Dedifferentiated amniotic fluid mesenchymal stem cell (primary cell): ENCODE measurements at regions not wholly inside any gene's neighbourhood (a gene's known extent, or its start where the extent isn't known, plus 50 kb on each side); places are given as distances from the start of the nearest gene placed in this dataset.
"Not testable (repeated sequence)": the region's sequence is repeated elsewhere in the genome, so short reads cannot be mapped to it uniquely, and the experiment has no call there.

Experiments used
- DNase-seq: peaks from one replicate; pipeline ENCODE4 v3.0.0-alpha.2; 2016; ENCODE audit errors: extremely low spot score

DNA sequence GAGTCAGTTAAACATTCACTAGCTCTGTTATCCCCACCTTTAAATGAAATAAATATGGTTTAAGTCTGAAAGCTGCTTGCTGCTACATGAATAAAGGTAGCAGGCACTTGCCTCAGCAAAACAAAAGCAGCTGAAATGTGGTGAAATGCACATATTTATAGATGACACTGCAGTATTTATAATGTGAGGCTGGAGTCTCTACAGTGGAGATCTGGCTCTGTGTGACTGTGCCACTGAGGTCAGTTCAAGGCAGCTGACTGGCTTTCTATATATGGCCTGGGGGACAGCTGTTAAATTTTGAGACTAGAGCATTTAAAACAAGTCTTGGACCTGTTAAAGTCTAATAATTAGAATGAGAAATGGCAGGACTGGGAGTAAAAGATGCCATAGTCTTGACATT, 859.6 kb upstream of the SEMA6A start:
- no peak for DNase-seq

DNA sequence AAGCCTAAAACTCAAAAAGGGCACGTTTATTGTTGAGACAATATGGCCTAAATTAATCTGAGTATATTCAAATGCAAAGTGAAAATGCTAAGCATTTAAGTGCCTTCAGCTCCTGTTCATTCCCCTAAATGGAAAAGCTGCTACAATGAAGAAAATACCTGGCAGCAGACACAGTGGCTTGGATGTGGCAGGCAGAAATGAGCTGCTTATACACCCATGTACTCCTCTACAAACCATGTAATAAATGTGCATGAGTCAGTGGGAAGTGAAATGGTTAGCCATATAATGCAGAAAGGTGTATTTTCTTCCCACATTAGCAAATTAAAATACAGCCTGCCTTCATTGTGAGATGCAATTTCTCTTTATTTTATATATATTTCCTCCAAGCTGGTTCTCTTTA, 859.2 kb upstream of the SEMA6A start:
- no peak for DNase-seq

DNA sequence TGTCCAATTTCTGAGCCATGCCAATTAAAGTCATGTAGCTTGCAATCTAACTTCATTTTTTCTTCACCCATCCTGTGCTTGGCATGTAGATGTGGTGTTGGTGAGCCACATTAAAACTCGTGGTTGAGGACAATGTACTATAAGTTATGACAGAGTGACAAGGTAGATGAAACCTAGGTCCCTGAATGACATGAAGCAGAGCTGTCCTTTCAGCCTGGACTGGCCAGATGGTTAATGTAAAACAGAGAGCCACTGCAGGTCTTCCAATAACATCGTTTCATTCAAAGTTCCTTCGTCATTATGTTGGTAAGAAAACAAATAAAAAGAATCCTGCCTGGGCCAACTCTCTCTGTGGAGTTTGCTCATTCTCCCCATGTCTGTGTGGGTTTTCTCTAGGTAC, 856.5 kb upstream of the SEMA6A start:
- no peak for DNase-seq

GRCh38 chr5:117425163-117425562, 850.5 kb upstream of the SEMA6A start:
- no peak for DNase-seq

DNA sequence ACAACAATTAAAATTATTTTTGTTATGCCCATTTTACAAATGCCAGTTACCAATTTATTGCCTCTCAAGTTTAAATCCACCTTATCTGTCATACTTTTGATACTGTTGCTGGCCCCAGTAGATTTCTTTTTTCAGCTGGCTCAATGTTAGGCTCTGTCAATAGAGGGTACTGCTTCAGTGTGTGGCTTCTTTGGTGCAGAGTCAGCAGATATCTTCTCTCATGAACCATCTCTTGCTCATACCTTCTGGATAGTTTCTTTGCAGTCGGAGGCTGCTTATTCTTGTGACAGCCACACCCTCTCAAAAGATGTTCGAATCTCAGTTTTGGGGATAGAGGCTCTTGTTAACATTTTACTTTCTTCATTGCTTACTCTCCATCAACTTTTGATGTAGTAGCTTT, 849.9 kb upstream of the SEMA6A start:
- no peak for DNase-seq

- no peak for DNase-seq
Measured at GRCh38 chr5:117417501-117417900, 842.9 kb upstream of the SEMA6A start.

GRCh38 chr5:117414926-117415325, 840.3 kb upstream of the SEMA6A start:
- DNase-seq, result no peak

DNA sequence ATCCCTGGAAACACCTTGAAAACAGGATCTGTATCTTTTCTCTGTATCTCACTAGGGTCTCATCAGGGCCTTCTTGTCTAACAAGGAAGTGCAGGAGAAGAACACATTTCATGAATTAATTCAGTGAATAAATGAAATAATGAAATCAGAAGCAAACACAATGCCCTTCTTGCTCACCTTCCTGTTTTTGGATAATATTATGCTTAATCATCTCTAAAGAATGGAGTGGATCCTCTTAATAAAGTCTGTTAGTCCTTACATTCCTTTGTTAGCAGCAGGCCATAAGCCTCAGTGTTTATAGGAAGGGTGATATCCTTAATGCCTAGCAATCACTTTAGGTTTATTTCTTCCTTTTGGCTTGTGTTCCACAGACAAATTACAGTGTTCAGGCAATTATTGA, 837.1 kb upstream of the SEMA6A start:
- no peak for DNase-seq

- no peak for DNase-seq
Measured at GRCh38 chr5:117405197-117405596, 830.6 kb upstream of the SEMA6A start.

GRCh38 chr5:117394506-117395157, 820.0 kb upstream of the SEMA6A start:
- no peak for DNase-seq

DNA sequence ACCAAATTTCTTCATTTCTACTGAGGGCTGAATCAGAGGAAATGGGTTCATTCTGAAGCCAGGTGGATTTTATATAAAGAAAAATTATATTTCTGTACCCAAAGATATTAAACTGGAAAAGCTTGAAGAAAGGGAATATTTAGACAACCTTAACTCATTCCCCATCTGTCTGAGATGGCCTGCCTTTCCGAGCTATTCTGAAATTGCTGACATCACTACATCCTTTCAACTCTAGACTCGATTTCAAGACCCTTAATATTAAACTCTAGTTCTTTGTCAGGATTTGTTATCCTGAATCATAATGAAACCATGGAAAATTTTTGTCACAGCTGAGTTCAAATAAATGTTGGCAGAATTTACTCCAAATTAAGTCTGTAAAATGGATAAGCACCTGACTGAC, 818.5 kb upstream of the SEMA6A start:
- DNase-seq, result no peak

DNA sequence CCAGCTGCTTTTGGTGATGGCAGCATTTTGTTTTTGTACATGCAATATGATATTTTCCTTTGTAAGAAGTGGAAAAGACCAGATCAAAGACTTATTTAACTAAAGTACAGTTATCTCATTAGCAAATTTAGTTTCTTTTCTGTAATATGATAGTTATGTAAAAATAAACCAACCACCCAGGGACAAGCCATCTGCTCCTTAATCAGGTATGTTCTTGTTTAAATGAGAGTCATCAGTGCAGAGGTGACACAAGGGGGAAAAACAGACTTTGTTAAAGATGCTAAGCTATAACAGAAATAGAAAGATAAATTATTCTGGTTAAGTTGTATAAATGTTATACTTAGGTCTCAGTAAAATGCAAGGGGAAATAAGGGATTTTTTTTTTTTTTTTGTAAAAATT, 805.7 kb upstream of the SEMA6A start:
- no peak for DNase-seq

- no peak for DNase-seq
Measured at GRCh38 chr5:117379521-117379920, 804.9 kb upstream of the SEMA6A start.

GRCh38 chr5:117376748-117377147, 802.1 kb upstream of the SEMA6A start:
- DNase-seq, result no peak

GRCh38 chr5:117359895-117360294, 785.3 kb upstream of the SEMA6A start:
- no peak for DNase-seq

GRCh38 chr5:117357886-117358285, 783.3 kb upstream of the SEMA6A start:
- DNase-seq, result no peak

- DNase-seq, result no peak
Measured at GRCh38 chr5:117347280-117347679, 772.7 kb upstream of the SEMA6A start.

DNA sequence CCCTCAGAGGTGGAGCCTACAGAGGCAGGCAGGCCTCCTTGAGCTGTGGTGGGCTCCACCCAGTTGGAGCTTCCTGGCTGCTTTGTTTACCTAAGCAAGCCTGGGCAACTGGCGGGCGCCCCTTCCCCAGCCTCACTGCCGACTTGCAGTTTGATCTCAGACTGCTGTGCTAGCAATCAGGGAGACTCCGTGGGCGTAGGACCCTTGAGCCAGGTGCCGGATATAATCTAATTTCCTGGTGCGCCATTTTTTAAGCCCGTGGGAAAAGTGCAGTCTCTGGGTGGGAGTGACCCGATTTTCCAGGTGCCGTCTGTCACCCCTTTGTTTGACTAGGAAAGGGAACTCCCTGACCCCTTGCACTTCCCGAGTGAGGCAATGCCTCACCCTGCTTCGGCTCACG, 769.1 kb upstream of the SEMA6A start:
- DNase-seq, result not testable (repeated sequence)

GRCh38 chr5:117337064-117337749, 762.6 kb upstream of the SEMA6A start:
- DNase-seq, result no peak

DNA sequence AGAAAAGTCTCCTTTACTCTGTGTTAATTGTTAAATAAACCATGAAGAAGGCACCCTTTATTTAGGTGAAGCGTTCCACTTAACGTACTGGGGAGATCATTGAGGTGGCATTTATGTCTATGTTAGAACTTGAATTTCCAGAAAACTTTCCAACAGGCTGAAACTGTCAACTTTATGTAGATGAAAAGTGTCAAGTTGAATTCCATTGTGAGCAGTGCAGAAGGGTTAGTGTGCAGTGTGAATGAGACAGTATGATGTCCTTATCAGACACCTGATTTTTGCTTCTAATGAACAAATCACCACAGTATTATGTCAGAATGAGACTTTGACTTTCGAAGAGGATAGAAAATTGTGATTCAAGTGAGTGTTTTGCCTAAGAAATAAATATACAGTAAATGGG, 761.6 kb upstream of the SEMA6A start:
- no peak for DNase-seq

- DNase-seq, result no peak
Measured at GRCh38 chr5:117333011-117333410, 758.4 kb upstream of the SEMA6A start.

DNA sequence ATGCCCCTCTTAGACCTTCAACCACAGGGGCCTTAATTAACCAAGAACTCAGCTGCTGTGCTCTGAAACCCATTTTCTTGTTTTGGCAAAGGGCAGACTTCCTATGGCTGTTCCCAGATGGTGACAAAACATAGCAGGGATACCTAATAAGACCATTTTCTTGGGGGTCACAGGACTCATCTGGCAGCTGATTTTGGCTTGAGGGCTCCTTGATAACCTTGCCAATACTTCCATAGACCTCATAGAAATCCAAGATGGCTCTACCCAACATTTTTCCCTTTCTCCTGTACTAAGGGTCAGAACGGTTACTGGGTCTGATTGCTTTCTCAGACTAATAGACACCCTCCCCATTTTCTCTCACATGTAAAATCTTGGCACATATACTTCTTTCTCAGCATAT, 757.7 kb upstream of the SEMA6A start:
- DNase-seq, result no peak

GRCh38 chr5:117327511-117327910, 752.9 kb upstream of the SEMA6A start:
- no peak for DNase-seq

DNA sequence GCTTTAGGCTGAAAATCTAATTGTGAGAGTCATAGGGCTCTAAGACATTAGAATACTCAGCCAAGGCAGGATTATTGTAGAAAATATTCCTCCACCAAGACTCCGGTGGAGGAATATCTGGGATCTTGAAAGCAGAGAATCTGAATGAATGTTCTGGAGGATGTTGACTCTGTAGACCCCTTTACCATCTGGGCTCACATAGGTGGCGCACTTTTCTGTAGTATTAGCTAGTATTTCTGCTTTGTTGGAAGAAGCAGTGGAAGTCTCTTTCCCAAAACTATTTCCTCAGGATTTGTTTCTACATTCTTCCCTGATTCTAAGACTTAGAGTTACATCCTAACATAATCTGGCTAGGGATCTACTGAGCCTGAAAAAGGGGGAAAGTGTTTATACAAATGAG, 752.4 kb upstream of the SEMA6A start:
- no peak for DNase-seq
